ENCODE measurements at regions not wholly inside any gene's neighbourhood (a gene's known extent, or its start where the extent isn't known, plus 50 kb on each side); places are given as distances from the start of the nearest gene placed in this dataset.

- no peak overlapping the region for H3K4me3 ChIP-seq (ENCODE audit: low read depth, low read length)
- no peak for TF ChIP-seq CTCF (IDR thresholded peaks at IDR 0.05; ENCODE audit: low read depth, low read length)
These were observed 451.9 kb downstream of the TMEM38B start for GRCh38 chr9:106146066-106146840.

- TF ChIP-seq CTCF (IDR thresholded peaks at IDR 0.05; ENCODE audit: low read depth, low read length), result no peak
- no peak overlapping the region for H3K4me3 ChIP-seq (ENCODE audit: low read depth, low read length)
These were observed 452.5 kb downstream of the TMEM38B start for GRCh38 chr9:106146886-106147285.

- no peak for TF ChIP-seq CTCF (IDR thresholded peaks at IDR 0.05; ENCODE audit: low read depth, low read length)
These were observed 455.6 kb downstream of the TMEM38B start for GRCh38 chr9:106149956-106150355.

GRCh38 chr9:106156465-106156864, 462.1 kb downstream of the TMEM38B start:
- no peak for TF ChIP-seq CTCF (IDR thresholded peaks at IDR 0.05; ENCODE audit: low read depth, low read length)
- H3K4me3 ChIP-seq (ENCODE audit: low read depth, low read length), result no peak overlapping the region

More at GRCh38 chr9:106149956-106150355, 455.6 kb downstream of the TMEM38B start:
- no peak overlapping the region for H3K4me3 ChIP-seq (ENCODE audit: low read depth, low read length)

- H3K4me3 ChIP-seq (ENCODE audit: low read depth, low read length), result no peak overlapping the region
- no peak for TF ChIP-seq CTCF (IDR thresholded peaks at IDR 0.05; ENCODE audit: low read depth, low read length)
These were observed 477.9 kb downstream of the TMEM38B start for GRCh38 chr9:106172265-106172664.

- TF ChIP-seq CTCF (IDR thresholded peaks at IDR 0.05; ENCODE audit: low read depth, low read length), result no peak
- H3K4me3 ChIP-seq (ENCODE audit: low read depth, low read length), result no peak overlapping the region
These were observed 480.0 kb downstream of the TMEM38B start for GRCh38 chr9:106174346-106174745.

- no peak for TF ChIP-seq CTCF (IDR thresholded peaks at IDR 0.05; ENCODE audit: low read depth, low read length)
- no peak overlapping the region for H3K4me3 ChIP-seq (ENCODE audit: low read depth, low read length)
These were observed 482.9 kb downstream of the TMEM38B start for GRCh38 chr9:106177216-106177615.

Measured in WI38 (cell line).